GM12892 (cell line): ENCODE measurements at regions not wholly inside any gene's neighbourhood (a gene's known extent, or its start where the extent isn't known, plus 50 kb on each side); places are given as distances from the start of the nearest gene placed in this dataset.

Experiments used
- POLR2A ChIP-seq: IDR thresholded peaks from 2 replicates; pipeline ENCODE4 v1.6.1; 2011; ENCODE audit warnings: low read depth, low read length, control low read depth
- POLR2AphosphoS5 ChIP-seq: IDR thresholded peaks from 2 replicates; pipeline ENCODE4 v1.6.1; 2011; ENCODE audit warnings: low read depth, low read length, control low read depth

GRCh38 chr1:22398656-22399420 is 52.8 kb upstream of the ZBTB40 start:
- TF ChIP-seq POLR2AphosphoS5 (no peak), POLR2A (no peak)
